D721Med (cell line): ENCODE measurements at regions not wholly inside any gene's neighbourhood (a gene's known extent, or its start where the extent isn't known, plus 50 kb on each side); places are given as distances from the start of the nearest gene placed in this dataset.
"Not testable (repeated sequence)": the region's sequence is repeated elsewhere in the genome, so short reads cannot be mapped to it uniquely, and the experiment has no call there.

ENCODE experiments used
- DNase-seq: peaks from one replicate; pipeline ENCODE4 v3.0.0; 2011; ENCODE audit warnings: low spot score; ENCODE audit not compliant: insufficient read length
- FAIRE-seq: peaks from 2 replicates; lab custom pipeline; 2011; peaks lifted over from hg19 to GRCh38; lab: Jason Lieb, UNC
- CTCF ChIP-seq: IDR thresholded peaks from 2 replicates; pipeline ENCODE4 v1.5.1; 2012; ENCODE audit warnings: mild to moderate bottlenecking, control low read depth; ENCODE audit not compliant: insufficient read depth; ENCODE audit errors: missing control alignments

GRCh38 chr12:33944703-33945437, 77.4 kb upstream of the ALG10 start:
- TF ChIP-seq CTCF: no peak
- no peak for FAIRE-seq
- DNase-seq: no peak

- FAIRE-seq (no peak), DNase-seq (no peak)
- TF ChIP-seq CTCF: no peak
These were observed 76.9 kb upstream of the ALG10 start for GRCh38 chr12:33945438-33945784.

GRCh38 chr12:33966219-33966618, 56.1 kb upstream of the ALG10 start:
- not testable (repeated sequence) for FAIRE-seq, DNase-seq

- FAIRE-seq (no peak), DNase-seq (no peak)
- TF ChIP-seq CTCF: no peak
These were observed 54.5 kb upstream of the ALG10 start for GRCh38 chr12:33967760-33968159.
